Calu3 (cell line): ENCODE measurements at regions not wholly inside any gene's neighbourhood (a gene's known extent, or its start where the extent isn't known, plus 50 kb on each side); places are given as distances from the start of the nearest gene placed in this dataset.

Experiments used
- BruUV-seq: library from RNA; stranded (reverse); fragments of 400-500 nt; replicated peaks from 2 replicates; lab custom pipeline; 2021; lab: Mats Ljungman, UMichigan
- CTCF ChIA-PET: fragments of 300-600 bp; sonication (Branson Sonifier 250); formaldehyde crosslinking; loops from one replicate; lab custom pipeline; 2022; ENCODE audit warnings: antibody characterized with exemption; lab: Charles Lee
- DNase-seq: peaks from one replicate; pipeline ENCODE4 v3.0.0; 2022
- H3K27ac Mint-ChIP-seq: one replicate; pipeline ENCODE4 v1.8.0; 2022; ENCODE audit warnings: mixed read lengths; ENCODE audit not compliant: unreplicated experiment
- H3K27me3 Mint-ChIP-seq: one replicate; pipeline ENCODE4 v1.8.0; 2022; ENCODE audit warnings: mixed read lengths; ENCODE audit not compliant: unreplicated experiment
- H3K36me3 Mint-ChIP-seq: one replicate; pipeline ENCODE4 v1.8.0; 2022; ENCODE audit warnings: mild to moderate bottlenecking, moderate library complexity, mixed read lengths; ENCODE audit not compliant: insufficient read depth, unreplicated experiment
- H3K4me1 Mint-ChIP-seq: one replicate; pipeline ENCODE4 v1.8.0; 2022; ENCODE audit warnings: mild to moderate bottlenecking, low read depth, mixed read lengths; ENCODE audit not compliant: unreplicated experiment
- H3K4me3 Mint-ChIP-seq: one replicate; pipeline ENCODE4 v1.8.0; 2022; ENCODE audit warnings: mild to moderate bottlenecking, low read depth, moderate library complexity, mixed read lengths; ENCODE audit not compliant: unreplicated experiment
- H3K9me3 Mint-ChIP-seq: one replicate; pipeline ENCODE4 v1.8.0; 2022; ENCODE audit warnings: low read depth, mixed read lengths; ENCODE audit not compliant: unreplicated experiment
- intact Hi-C: fragments of 100-400 bp; cut with micrococcal nuclease; formaldehyde crosslinking; loops from one replicate; pipeline ENCODE4 v1.10.0; 2022; ENCODE audit not compliant: unreplicated experiment
- TF ChIP-seq, protein P1 (sequence below): fragments of 200-600 bp; IDR thresholded peaks from one replicate; pipeline ENCODE4 v1.8.0; 2022; ENCODE audit warnings: antibody characterized with exemption; ENCODE audit not compliant: unreplicated experiment

DNA sequence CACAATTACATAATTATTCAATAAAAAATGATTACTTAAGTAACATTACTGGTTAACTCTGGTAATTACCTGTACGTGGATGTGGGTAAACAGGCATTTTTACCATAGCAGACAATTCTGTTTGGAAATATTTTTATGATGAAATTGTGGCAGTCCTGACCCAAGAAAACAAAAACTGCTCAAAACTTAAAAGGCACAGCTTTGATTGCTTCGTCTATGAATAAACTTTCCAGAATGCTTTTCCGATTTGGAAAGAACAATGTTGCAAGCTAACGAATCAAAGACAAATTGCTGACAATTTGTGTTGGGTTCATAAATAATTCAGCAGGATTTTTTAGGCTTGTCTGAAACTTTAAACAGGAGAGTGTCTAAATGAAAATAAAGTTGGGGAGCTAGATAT lies 150.6 kb upstream of the GYPA start:
- no peak for DNase-seq
- Mint-ChIP-seq H3K27ac (no peak overlapping the region), H3K27me3 (no peaks in the 10 kb centered on the region), H3K9me3 (no peaks in the 10 kb centered on the region), H3K4me3 (no peak overlapping the region), H3K36me3 (no peaks in the 10 kb centered on the region), H3K4me1 (no peaks in the 10 kb centered on the region)
- TF ChIP-seq, protein P1, sequence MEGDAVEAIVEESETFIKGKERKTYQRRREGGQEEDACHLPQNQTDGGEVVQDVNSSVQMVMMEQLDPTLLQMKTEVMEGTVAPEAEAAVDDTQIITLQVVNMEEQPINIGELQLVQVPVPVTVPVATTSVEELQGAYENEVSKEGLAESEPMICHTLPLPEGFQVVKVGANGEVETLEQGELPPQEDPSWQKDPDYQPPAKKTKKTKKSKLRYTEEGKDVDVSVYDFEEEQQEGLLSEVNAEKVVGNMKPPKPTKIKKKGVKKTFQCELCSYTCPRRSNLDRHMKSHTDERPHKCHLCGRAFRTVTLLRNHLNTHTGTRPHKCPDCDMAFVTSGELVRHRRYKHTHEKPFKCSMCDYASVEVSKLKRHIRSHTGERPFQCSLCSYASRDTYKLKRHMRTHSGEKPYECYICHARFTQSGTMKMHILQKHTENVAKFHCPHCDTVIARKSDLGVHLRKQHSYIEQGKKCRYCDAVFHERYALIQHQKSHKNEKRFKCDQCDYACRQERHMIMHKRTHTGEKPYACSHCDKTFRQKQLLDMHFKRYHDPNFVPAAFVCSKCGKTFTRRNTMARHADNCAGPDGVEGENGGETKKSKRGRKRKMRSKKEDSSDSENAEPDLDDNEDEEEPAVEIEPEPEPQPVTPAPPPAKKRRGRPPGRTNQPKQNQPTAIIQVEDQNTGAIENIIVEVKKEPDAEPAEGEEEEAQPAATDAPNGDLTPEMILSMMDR = no peak
- BruUV-seq = no TSS peak
- intact Hi-C loops = loop anchor here (5.0 kb wide), 1 partner anchor 734 kb away; no protein-coding TSS in a partner anchor
- CTCF ChIA-PET = no interaction called here

GRCh38 chr4:144294211-144294610 lies 153.7 kb upstream of the GYPA start:
- Mint-ChIP-seq H3K4me1 (no peaks in the 10 kb centered on the region), H3K4me3 (no peak overlapping the region), H3K9me3 (no peaks in the 10 kb centered on the region), H3K27ac (no peak overlapping the region), H3K36me3 (no peaks in the 10 kb centered on the region), H3K27me3 (no peaks in the 10 kb centered on the region)
- BruUV-seq = no TSS peak
- TF ChIP-seq, protein P1 = no peak
- intact Hi-C loops = loop anchor here (5.0 kb wide), 1 partner anchor 737 kb away; no protein-coding TSS in a partner anchor
- no peak for DNase-seq
- CTCF ChIA-PET = no interaction called here

DNA sequence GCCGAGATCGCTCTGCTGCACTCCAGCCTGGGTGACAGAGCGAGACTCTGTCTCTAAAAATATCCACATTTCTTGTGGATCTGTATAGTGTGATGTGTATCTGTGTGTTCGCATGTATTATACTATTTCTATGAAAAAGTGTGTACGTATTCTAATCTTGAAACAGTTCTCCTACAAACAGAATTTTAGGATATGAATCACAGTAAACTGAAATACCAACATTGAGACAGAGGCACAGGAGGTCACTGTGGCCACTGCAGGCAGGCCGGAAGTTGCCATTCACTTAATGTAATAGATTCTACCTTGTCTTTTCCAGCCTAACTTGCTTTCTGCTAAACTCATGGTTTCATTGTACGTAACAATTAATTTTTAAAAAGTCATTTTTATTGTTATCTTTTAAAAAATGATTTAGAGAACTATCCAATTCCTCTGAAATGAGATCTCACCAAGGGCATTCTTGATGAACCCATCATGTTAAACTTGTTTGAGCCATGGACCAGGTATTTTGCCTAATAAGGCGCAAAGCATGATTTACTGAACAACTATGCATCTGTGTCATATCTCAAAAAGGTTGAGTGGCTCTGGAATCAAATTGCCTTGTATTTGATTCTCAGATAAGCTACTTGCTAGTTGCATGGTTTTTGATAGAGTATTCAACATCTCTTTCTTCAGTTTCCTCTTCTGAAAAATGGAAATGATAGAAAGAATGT lies 154.9 kb upstream of the GYPA start:
- DNase-seq = no peak
- intact Hi-C loops = no loop called here
- Mint-ChIP-seq H3K36me3 (no peaks in the 10 kb centered on the region), H3K4me3 (no peak overlapping the region), H3K27ac (no peak overlapping the region), H3K27me3 (no peaks in the 10 kb centered on the region), H3K4me1 (no peaks in the 10 kb centered on the region), H3K9me3 (no peaks in the 10 kb centered on the region)
- CTCF ChIA-PET = no interaction called here
- no TSS peak for BruUV-seq
- TF ChIP-seq, protein P1 = no peak

DNA sequence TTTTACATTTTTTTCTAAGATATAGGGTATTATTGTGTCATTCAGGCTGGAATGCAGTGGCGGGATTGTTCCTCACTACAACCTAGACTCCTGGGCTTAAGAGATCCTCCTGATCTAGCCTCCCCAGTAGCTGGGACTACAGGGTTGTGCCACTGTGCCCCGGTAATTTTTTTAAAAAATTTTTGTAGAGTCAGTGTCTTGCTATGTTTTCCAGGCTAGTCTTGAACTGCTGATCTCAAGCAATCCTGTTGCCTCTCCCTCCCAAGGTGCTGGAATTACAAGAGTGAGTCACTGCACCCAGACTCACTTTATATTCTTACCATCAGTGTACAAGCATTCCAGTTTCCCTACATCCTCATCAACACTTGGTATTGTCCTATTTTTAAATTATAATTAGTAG lies 156.4 kb upstream of the GYPA start:
- CTCF ChIA-PET = no interaction called here
- TF ChIP-seq, protein P1 = no peak
- no peaks in the 10 kb centered on the region for H3K27me3 Mint-ChIP-seq
- no peak for DNase-seq
- BruUV-seq = no TSS peak
- no peaks in the 10 kb centered on the region for H3K9me3 Mint-ChIP-seq
- H3K27ac Mint-ChIP-seq = no peak overlapping the region
- H3K4me3 Mint-ChIP-seq = no peak overlapping the region
- intact Hi-C loops = no loop called here
- H3K36me3 Mint-ChIP-seq = no peaks in the 10 kb centered on the region
- no peaks in the 10 kb centered on the region for H3K4me1 Mint-ChIP-seq
